ENCODE measurements at regions not wholly inside any gene's neighbourhood (a gene's known extent, or its start where the extent isn't known, plus 50 kb on each side); places are given as distances from the start of the nearest gene placed in this dataset.

DNA sequence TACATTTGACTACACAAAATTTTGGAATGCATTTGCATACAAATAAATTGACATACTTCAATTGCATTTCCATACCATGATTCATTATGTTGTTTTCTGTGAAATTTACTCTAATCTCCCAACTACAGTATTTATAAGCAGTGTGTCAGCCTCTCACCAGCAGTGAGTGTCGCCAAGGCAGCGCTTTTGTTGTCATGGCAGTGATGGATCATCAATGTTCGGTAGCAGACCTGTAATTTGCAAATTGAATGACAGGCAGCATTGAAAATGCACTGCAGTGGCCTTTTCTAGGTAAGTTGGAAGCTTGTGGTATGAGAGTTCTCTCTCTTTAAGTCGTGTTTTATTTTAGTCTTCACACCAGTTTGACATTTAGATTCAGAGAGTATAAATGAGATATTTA is 534.1 kb downstream of the PCDH17 start:
- Histone ChIP-seq H3K27me3 (no peaks in the 10 kb centered on the region), H3K4me3 (no peak overlapping the region), H3K4me1 (no peaks in the 10 kb centered on the region), H3K36me3 (no peaks in the 10 kb centered on the region), H3K27ac (no peak overlapping the region), H3K9me3 (no peaks in the 10 kb centered on the region)
- DNase-seq (no peak), ATAC-seq (ENCODE audit: low FRiP score in 2 of 2) (no peak)
- no peak for TF ChIP-seq EP300 (IDR thresholded peaks at IDR 0.05)
- WGBS, 2 donors = 60 to 63% methylated on average over 4 of the region's 4 CpGs

GRCh38 chr13:58181111-58181510 is 549.6 kb downstream of the PCDH17 start:
- DNase-seq (no peak), ATAC-seq (ENCODE audit: low FRiP score in 2 of 2) (no peak)
- Histone ChIP-seq H3K9me3 (no peaks in the 10 kb centered on the region), H3K27me3 (no peaks in the 10 kb centered on the region), H3K4me1 (no peaks in the 10 kb centered on the region), H3K36me3 (no peaks in the 10 kb centered on the region), H3K27ac (no peak overlapping the region), H3K4me3 (no peak overlapping the region)
- 92 to 100% methylated on average over 1 to 3 of the region's 3 CpGs for WGBS, 2 donors
- TF ChIP-seq POLR2AphosphoS5 (IDR thresholded peaks at IDR 0.05) (no peak), CTCF (IDR thresholded peaks at IDR 0.05) (no peak), POLR2A (IDR thresholded peaks at IDR 0.05) (no peak), EP300 (IDR thresholded peaks at IDR 0.05) (no peak)

GRCh38 chr13:58187881-58188280 is 556.3 kb downstream of the PCDH17 start:
- 54 to 63% methylated on average over 4 of the region's 4 CpGs for WGBS, 2 donors
- Histone ChIP-seq H3K27ac (no peak overlapping the region), H3K9me3 (no peaks in the 10 kb centered on the region), H3K36me3 (no peaks in the 10 kb centered on the region), H3K4me3 (no peak overlapping the region), H3K27me3 (no peaks in the 10 kb centered on the region), H3K4me1 (no peaks in the 10 kb centered on the region)
- ATAC-seq (ENCODE audit: low FRiP score in 2 of 2) = no peak
- TF ChIP-seq POLR2AphosphoS5 (IDR thresholded peaks at IDR 0.05) = no peak
- no peak for TF ChIP-seq CTCF (IDR thresholded peaks at IDR 0.05)
- TF ChIP-seq EP300 (IDR thresholded peaks at IDR 0.05) = no peak
- no peak for TF ChIP-seq POLR2A (IDR thresholded peaks at IDR 0.05)
- DNase-seq = no peak

- TF ChIP-seq CTCF (IDR thresholded peaks at IDR 0.05) (no peak), EP300 (IDR thresholded peaks at IDR 0.05) (no peak), POLR2A (IDR thresholded peaks at IDR 0.05) (no peak), POLR2AphosphoS5 (IDR thresholded peaks at IDR 0.05) (no peak)
- DNase-seq = no peak
- Histone ChIP-seq H3K27ac (no peak overlapping the region), H3K36me3 (no peaks in the 10 kb centered on the region), H3K4me1 (no peaks in the 10 kb centered on the region), H3K9me3 (no peaks in the 10 kb centered on the region), H3K4me3 (no peak overlapping the region), H3K27me3 (no peaks in the 10 kb centered on the region)
- WGBS, 2 donors = 25 to 27% methylated on average over 4 of the region's 4 CpGs
- no peak for ATAC-seq (ENCODE audit: low FRiP score in 2 of 2)
These were observed 559.0 kb downstream of the PCDH17 start for GRCh38 chr13:58190577-58190976.

- DNase-seq (no peak), ATAC-seq (ENCODE audit: low FRiP score in 2 of 2) (no peak)
- Histone ChIP-seq H3K36me3 (no peaks in the 10 kb centered on the region), H3K4me3 (no peak overlapping the region), H3K4me1 (no peaks in the 10 kb centered on the region), H3K27me3 (no peaks in the 10 kb centered on the region), H3K27ac (no peak overlapping the region), H3K9me3 (no peaks in the 10 kb centered on the region)
- 81 to 93% methylated on average over 1 of the region's 1 CpG for WGBS, 2 donors
- TF ChIP-seq POLR2A (IDR thresholded peaks at IDR 0.05) (no peak), EP300 (IDR thresholded peaks at IDR 0.05) (no peak), CTCF (IDR thresholded peaks at IDR 0.05) (no peak), POLR2AphosphoS5 (IDR thresholded peaks at IDR 0.05) (no peak)
These were observed 560.2 kb downstream of the PCDH17 start for GRCh38 chr13:58191754-58192153.

Data from upper lobe of left lung (tissue), 6 donors.